Mesothelial cell of epicardium (in vitro differentiated cells): ENCODE measurements at regions not wholly inside any gene's neighbourhood (a gene's known extent, or its start where the extent isn't known, plus 50 kb on each side); places are given as distances from the start of the nearest gene placed in this dataset.

Experiments used
- DNase-seq, 2 experiments: peaks; one replicate each; pipeline ENCODE4 v3.0.0; 2021; ENCODE audit warnings: low spot score in 2 of 2; ENCODE audit not compliant: unreplicated experiment in 2 of 2
- H3K27ac Mint-ChIP-seq: 2 replicates; pipeline ENCODE4 v1.8.0; 2021; ENCODE audit warnings: mixed read lengths
- H3K27me3 Mint-ChIP-seq: 2 replicates; pipeline ENCODE4 v1.8.0; 2021; ENCODE audit warnings: low read depth, mixed read lengths
- H3K36me3 Mint-ChIP-seq: 2 replicates; pipeline ENCODE4 v1.8.0; 2021; ENCODE audit warnings: mixed read lengths
- H3K4me1 Mint-ChIP-seq: 2 replicates; pipeline ENCODE4 v1.8.0; 2021; ENCODE audit warnings: mixed read lengths
- H3K4me3 Mint-ChIP-seq: 2 replicates; pipeline ENCODE4 v1.8.0; 2021; ENCODE audit warnings: mild to moderate bottlenecking, moderate library complexity, mixed read lengths
- H3K9me3 Mint-ChIP-seq: 2 replicates; pipeline ENCODE4 v1.8.0; 2021; ENCODE audit warnings: mixed read lengths
- TF ChIP-seq, protein P1 (sequence below): fragments of 200-600 bp; sonication (generic); IDR thresholded peaks from one replicate; pipeline ENCODE4 v1.5.0; 2021; ENCODE audit warnings: antibody characterized with exemption; ENCODE audit not compliant: unreplicated experiment

DNA sequence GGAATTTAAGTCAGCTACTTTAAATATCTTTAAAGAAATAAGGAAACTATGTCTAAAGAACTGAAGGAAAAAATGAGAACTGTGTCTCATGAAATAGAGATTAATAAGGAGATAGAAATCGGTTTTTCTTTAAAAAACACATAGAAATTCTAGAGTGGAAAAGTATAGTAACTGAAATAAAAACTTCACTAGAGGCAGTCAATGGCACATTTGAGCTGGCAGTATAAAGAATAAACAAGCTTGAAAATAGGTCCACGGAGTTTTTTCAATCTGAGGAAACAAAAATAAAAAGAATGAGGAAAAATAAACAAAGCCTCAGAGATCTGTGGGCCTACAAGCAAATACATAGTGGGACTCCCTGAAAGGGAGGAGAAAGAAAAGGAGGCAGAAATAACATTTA, 127.5 kb downstream of the TWIST2 start:
- Mint-ChIP-seq H3K27ac (no peak overlapping the region), H3K4me3 (no peak overlapping the region), H3K4me1 (peaks cover 8% of the 10 kb centered on the region), H3K36me3 (peaks cover 5% of the 10 kb centered on the region), H3K9me3 (peaks cover 33% of the 10 kb centered on the region), H3K27me3 (no peaks in the 10 kb centered on the region)
- TF ChIP-seq, protein P1, sequence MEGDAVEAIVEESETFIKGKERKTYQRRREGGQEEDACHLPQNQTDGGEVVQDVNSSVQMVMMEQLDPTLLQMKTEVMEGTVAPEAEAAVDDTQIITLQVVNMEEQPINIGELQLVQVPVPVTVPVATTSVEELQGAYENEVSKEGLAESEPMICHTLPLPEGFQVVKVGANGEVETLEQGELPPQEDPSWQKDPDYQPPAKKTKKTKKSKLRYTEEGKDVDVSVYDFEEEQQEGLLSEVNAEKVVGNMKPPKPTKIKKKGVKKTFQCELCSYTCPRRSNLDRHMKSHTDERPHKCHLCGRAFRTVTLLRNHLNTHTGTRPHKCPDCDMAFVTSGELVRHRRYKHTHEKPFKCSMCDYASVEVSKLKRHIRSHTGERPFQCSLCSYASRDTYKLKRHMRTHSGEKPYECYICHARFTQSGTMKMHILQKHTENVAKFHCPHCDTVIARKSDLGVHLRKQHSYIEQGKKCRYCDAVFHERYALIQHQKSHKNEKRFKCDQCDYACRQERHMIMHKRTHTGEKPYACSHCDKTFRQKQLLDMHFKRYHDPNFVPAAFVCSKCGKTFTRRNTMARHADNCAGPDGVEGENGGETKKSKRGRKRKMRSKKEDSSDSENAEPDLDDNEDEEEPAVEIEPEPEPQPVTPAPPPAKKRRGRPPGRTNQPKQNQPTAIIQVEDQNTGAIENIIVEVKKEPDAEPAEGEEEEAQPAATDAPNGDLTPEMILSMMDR: no peak
- no peak for DNase-seq

DNA sequence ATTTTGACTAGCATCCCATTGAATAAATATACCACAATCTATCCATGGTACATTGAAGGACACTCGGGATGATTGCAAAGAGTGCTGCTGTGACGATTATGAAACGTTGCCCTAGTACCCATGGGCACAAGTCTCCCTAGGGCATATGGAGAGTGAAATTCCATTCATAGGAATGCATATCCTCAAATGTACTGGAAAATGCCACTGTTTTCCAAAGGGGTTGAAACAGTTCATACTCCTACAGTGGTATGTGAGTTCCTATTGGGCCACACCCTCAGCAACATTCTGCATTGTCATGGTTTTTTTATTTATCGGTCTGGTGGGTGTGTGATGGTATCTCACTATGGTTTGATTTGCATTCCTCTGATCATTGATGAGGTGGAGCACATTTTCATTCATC, 130.6 kb downstream of the TWIST2 start:
- no peaks in the 10 kb centered on the region for H3K27me3 Mint-ChIP-seq
- DNase-seq: no peak
- no peak overlapping the region for H3K27ac Mint-ChIP-seq
- TF ChIP-seq, protein P1: no peak
- H3K4me1 Mint-ChIP-seq: peaks cover 4% of the 10 kb centered on the region
- no peak overlapping the region for H3K4me3 Mint-ChIP-seq
- H3K36me3 Mint-ChIP-seq: peaks cover 5% of the 10 kb centered on the region
- H3K9me3 Mint-ChIP-seq: peaks cover 37% of the 10 kb centered on the region

DNA sequence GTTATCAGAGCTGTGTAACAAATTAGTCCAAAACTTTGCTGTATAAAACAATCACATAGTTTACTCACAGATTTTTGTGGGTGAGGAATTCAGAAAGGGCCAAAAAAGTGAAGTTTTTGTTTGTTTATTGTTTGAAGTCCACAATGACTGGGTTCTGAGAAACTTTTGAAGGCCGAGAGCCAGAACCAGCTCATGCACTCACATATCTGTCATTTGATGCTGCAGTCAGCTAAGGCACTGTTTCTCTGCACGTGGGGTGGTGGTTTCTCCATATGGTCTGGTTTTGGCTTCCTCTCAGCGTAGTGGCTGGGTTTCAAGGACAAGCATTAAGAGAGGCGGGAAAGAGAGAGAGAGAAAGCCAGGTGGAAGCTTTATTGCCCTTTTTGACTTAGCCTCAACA, 131.8 kb downstream of the TWIST2 start:
- TF ChIP-seq, protein P1: no peak
- Mint-ChIP-seq H3K27me3 (no peaks in the 10 kb centered on the region), H3K4me3 (no peak overlapping the region), H3K27ac (no peak overlapping the region), H3K4me1 (no peaks in the 10 kb centered on the region), H3K36me3 (peaks cover 5% of the 10 kb centered on the region), H3K9me3 (peaks cover 37% of the 10 kb centered on the region)
- no peak for DNase-seq

DNA sequence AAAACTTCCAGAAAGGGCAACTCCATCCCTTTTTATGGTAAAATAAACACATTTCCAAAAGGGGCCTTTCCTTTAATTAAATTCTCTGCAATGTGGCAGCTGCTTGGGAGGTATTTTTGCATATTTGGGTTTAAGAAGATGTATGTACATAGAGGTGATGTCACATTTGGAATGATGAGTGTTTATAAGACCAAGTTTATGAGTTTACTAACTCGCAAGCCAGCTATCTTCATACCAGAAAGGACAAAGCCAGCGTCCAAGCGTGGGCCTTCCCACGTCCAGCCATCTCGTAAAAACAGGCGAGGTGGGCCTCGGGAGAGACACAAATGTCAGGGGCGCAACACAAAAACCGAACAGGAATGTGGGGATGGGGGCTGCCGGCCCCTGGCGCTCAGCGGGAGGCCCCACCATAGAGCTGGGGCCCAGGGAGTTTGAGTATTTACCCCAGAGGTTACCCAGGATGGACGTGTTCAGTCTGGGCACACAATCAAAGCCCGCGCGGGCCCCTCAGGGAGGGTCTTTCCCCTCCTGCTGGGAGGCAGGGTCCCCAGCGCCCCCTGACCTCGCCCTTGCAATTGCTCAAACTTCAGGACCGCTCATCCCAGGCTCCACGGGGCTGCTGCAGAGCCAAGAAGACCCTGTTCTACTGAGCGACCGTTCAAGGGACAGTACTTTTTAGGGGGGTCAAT, 137.3 kb downstream of the TWIST2 start:
- no peak overlapping the region for H3K4me3 Mint-ChIP-seq
- no peak overlapping the region for H3K27ac Mint-ChIP-seq
- H3K27me3 Mint-ChIP-seq: no peaks in the 10 kb centered on the region
- H3K9me3 Mint-ChIP-seq: peaks cover 4% of the 10 kb centered on the region
- H3K4me1 Mint-ChIP-seq: peaks cover 5% of the 10 kb centered on the region
- no peak for DNase-seq
- no peaks in the 10 kb centered on the region for H3K36me3 Mint-ChIP-seq
- TF ChIP-seq, protein P1: no peak

DNA sequence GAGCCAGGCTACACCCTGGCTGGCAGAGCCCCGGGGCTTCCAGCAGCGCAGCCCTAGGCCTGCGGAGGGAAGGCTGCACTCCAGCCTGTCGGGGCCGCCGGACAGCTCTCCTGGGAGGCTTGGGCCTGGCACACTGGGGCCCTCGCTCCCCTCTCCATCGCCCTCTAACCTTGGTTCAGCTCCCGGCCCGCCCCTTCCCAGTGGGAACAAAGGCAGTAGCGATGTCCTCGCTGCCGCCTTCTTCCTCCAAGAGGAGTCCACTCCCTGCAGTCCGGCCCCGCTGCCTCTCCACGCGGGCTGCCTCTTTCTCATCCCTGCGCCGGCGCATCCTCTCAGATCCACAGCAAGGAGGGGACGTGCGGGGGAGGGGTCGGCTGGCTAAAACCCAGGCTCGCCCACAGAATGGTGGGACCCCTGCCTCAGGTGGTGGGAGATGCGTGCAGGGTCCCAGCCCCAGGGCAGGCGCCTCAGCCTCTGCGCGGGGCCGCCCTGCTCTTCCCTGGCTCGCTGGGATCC, 138.1 kb downstream of the TWIST2 start:
- peaks cover 5% of the 10 kb centered on the region for H3K4me1 Mint-ChIP-seq
- no peaks in the 10 kb centered on the region for H3K36me3 Mint-ChIP-seq
- H3K4me3 Mint-ChIP-seq: no peak overlapping the region
- no peaks in the 10 kb centered on the region for H3K27me3 Mint-ChIP-seq
- H3K9me3 Mint-ChIP-seq: peaks cover 1% of the 10 kb centered on the region
- no peak for DNase-seq
- TF ChIP-seq, protein P1: no peak
- H3K27ac Mint-ChIP-seq: no peak overlapping the region
